Cerebellar cortex (tissue), 1 donor: ENCODE measurements at regions not wholly inside any gene's neighbourhood (a gene's known extent, or its start where the extent isn't known, plus 50 kb on each side); places are given as distances from the start of the nearest gene placed in this dataset.
"Not testable (repeated sequence)": the region's sequence is repeated elsewhere in the genome, so short reads cannot be mapped to it uniquely, and the experiment has no call there.

Experiments
- DNase-seq: peaks from one replicate; pipeline ENCODE4 v3.0.0-alpha.2; 2015; ENCODE audit warnings: low spot score

GRCh38 chrX:128769495-128769894 is 717.3 kb upstream of the ACTRT1 start:
- no peak for DNase-seq

- DNase-seq = no peak
Observed at GRCh38 chrX:128759745-128760144, 707.5 kb upstream of the ACTRT1 start.

GRCh38 chrX:128759177-128759576 is 707.0 kb upstream of the ACTRT1 start:
- no peak for DNase-seq

- DNase-seq = no peak
Observed at GRCh38 chrX:128754130-128754529, 701.9 kb upstream of the ACTRT1 start.

- DNase-seq = no peak
Observed at GRCh38 chrX:128739539-128739938, 687.3 kb upstream of the ACTRT1 start.

- DNase-seq = no peak
Observed at GRCh38 chrX:128728943-128729342, 676.7 kb upstream of the ACTRT1 start.

GRCh38 chrX:128717635-128718578 is 665.7 kb upstream of the ACTRT1 start:
- no peak for DNase-seq

- no peak for DNase-seq
Observed at GRCh38 chrX:128714425-128714824, 662.2 kb upstream of the ACTRT1 start.

- DNase-seq = peak; percentile 0
Observed at GRCh38 chrX:128699716-128700285, 647.6 kb upstream of the ACTRT1 start.

- peak; percentile 60 for DNase-seq
Observed at GRCh38 chrX:128698573-128699181, 646.5 kb upstream of the ACTRT1 start.

GRCh38 chrX:128691872-128692271 is 639.7 kb upstream of the ACTRT1 start:
- DNase-seq = no peak

GRCh38 chrX:128685387-128685786 is 633.2 kb upstream of the ACTRT1 start:
- no peak for DNase-seq

- DNase-seq = no peak
Observed at GRCh38 chrX:128676651-128677050, 624.4 kb upstream of the ACTRT1 start.

- not testable (repeated sequence) for DNase-seq
Observed at GRCh38 chrX:128674326-128675086, 622.3 kb upstream of the ACTRT1 start.

- DNase-seq = no peak
Observed at GRCh38 chrX:128664211-128664610, 612.0 kb upstream of the ACTRT1 start.

GRCh38 chrX:128653524-128654060 is 601.4 kb upstream of the ACTRT1 start:
- DNase-seq = no peak

- DNase-seq = no peak
Observed at GRCh38 chrX:128650326-128650725, 598.1 kb upstream of the ACTRT1 start.

- DNase-seq = no peak
Observed at GRCh38 chrX:128634754-128635153, 582.6 kb upstream of the ACTRT1 start.

GRCh38 chrX:128623361-128623760 is 571.2 kb upstream of the ACTRT1 start:
- no peak for DNase-seq

GRCh38 chrX:128622296-128622695 is 570.1 kb upstream of the ACTRT1 start:
- no peak for DNase-seq

GRCh38 chrX:128619490-128619889 is 567.3 kb upstream of the ACTRT1 start:
- no peak for DNase-seq

GRCh38 chrX:128616933-128617332 is 564.7 kb upstream of the ACTRT1 start:
- no peak for DNase-seq
